ENCODE measurements at regions not wholly inside any gene's neighbourhood (a gene's known extent, or its start where the extent isn't known, plus 50 kb on each side); places are given as distances from the start of the nearest gene placed in this dataset.

DNA sequence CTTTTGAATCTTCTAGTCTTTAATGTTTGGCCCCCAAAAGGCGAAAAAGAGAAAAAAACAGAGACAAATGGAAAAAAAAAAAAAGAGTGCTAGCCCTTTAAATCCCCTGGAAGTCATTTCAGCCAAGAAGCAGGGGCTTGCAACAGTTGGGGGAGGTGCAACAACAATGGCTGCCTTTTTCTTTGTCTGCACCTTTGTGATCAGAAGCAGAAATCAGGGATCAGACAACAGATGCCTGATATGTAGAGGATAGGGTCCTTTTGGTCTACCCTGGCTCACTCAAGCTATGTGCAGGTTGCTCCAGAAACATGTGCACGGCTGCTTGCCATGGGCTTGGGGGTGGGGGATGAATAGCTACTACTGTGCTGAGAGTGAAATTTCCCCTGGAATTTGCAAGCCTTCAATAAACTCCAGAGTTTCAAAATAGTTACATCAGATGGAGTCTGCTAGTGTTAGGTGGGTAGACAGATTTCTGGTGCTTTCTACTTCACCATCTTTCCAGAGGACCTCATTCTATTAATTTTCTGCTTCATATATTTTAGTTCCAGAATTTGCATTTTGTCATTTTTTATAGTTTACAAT, 150.9 kb downstream of the FGF18 start:
- DNase-seq (no peak), ATAC-seq (no peak)
- Histone ChIP-seq H3K9me3 (no peaks in the 10 kb centered on the region), H3K4me1 (no peaks in the 10 kb centered on the region), H3K27ac (no peak overlapping the region), H3K4me3 (no peak overlapping the region), H3K36me3 (no peaks in the 10 kb centered on the region), H3K27me3 (no peaks in the 10 kb centered on the region)
- intact Hi-C loops (cut with DNase I) = no loop called here
- no peak for TF ChIP-seq POLR2A (IDR thresholded peaks at IDR 0.05)
- TF ChIP-seq, protein P1, sequence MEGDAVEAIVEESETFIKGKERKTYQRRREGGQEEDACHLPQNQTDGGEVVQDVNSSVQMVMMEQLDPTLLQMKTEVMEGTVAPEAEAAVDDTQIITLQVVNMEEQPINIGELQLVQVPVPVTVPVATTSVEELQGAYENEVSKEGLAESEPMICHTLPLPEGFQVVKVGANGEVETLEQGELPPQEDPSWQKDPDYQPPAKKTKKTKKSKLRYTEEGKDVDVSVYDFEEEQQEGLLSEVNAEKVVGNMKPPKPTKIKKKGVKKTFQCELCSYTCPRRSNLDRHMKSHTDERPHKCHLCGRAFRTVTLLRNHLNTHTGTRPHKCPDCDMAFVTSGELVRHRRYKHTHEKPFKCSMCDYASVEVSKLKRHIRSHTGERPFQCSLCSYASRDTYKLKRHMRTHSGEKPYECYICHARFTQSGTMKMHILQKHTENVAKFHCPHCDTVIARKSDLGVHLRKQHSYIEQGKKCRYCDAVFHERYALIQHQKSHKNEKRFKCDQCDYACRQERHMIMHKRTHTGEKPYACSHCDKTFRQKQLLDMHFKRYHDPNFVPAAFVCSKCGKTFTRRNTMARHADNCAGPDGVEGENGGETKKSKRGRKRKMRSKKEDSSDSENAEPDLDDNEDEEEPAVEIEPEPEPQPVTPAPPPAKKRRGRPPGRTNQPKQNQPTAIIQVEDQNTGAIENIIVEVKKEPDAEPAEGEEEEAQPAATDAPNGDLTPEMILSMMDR (IDR thresholded peaks at IDR 0.05) = no peak
- WGBS (ENCODE audit: insufficient coverage, low coverage, low lambda C conversion rate, missing lambda C conversion rate) = 46% methylated on average over 2 of the region's 2 CpGs

DNA sequence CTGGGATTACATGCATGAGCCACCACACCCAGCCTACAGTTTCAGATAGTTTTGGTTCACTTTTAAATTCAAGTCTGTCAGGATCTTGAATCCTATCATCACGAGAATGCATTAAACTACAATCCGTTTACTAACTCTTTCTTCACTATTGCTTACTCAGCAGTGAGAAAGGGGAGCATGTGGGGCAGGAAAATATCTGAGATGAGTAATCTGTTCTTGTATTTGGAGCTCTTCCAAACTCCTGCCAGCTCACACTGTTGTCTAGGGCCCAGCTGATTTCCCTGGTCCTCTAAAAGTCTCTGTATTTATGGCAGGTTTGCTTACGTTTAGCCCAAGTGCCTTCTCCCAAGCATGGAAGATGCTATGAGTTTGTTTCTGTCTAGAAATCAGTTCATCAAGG, 152.2 kb downstream of the FGF18 start:
- no peaks in the 10 kb centered on the region for H3K4me1 ChIP-seq
- no peaks in the 10 kb centered on the region for H3K9me3 ChIP-seq
- intact Hi-C loops (cut with DNase I) = no loop called here
- 34% methylated on average over 3 of the region's 3 CpGs for WGBS (ENCODE audit: insufficient coverage, low coverage, low lambda C conversion rate, missing lambda C conversion rate)
- H3K27ac ChIP-seq = no peak overlapping the region
- no peaks in the 10 kb centered on the region for H3K27me3 ChIP-seq
- ATAC-seq = peak in 1 of 4 donors; percentile 25
- H3K36me3 ChIP-seq = no peaks in the 10 kb centered on the region
- no peak overlapping the region for H3K4me3 ChIP-seq
- DNase-seq = no peak
- TF ChIP-seq, protein P1 (IDR thresholded peaks at IDR 0.05) = no peak
- no peak for TF ChIP-seq POLR2A (IDR thresholded peaks at IDR 0.05)

DNA sequence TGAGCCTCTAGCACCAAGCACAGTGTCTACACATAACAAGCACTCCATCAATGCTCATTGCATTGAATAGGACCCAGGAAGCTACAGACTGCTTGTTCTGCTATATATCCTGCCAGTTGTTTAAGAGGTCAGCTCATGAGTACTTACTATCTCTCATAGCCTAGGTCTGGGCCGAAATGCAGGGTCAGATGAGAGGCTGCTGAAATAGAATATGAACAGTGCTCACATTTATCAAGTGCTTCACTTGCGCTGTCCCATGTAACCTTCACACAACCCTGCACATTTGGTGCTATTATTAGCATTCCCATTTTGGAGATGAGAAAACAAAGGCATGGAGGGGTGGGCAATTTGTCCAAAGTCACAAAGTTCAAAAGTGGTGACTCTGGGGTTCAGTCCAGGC, 153.6 kb downstream of the FGF18 start:
- ATAC-seq = no peak
- Histone ChIP-seq H3K36me3 (no peaks in the 10 kb centered on the region), H3K27me3 (no peaks in the 10 kb centered on the region), H3K4me1 (no peaks in the 10 kb centered on the region), H3K4me3 (no peak overlapping the region), H3K9me3 (no peaks in the 10 kb centered on the region), H3K27ac (no peak overlapping the region)
- TF ChIP-seq, protein P1 (IDR thresholded peaks at IDR 0.05) = no peak
- 77% methylated on average over 2 of the region's 2 CpGs for WGBS (ENCODE audit: insufficient coverage, low coverage, low lambda C conversion rate, missing lambda C conversion rate)
- no peak for DNase-seq
- intact Hi-C loops (cut with DNase I) = no loop called here

DNA sequence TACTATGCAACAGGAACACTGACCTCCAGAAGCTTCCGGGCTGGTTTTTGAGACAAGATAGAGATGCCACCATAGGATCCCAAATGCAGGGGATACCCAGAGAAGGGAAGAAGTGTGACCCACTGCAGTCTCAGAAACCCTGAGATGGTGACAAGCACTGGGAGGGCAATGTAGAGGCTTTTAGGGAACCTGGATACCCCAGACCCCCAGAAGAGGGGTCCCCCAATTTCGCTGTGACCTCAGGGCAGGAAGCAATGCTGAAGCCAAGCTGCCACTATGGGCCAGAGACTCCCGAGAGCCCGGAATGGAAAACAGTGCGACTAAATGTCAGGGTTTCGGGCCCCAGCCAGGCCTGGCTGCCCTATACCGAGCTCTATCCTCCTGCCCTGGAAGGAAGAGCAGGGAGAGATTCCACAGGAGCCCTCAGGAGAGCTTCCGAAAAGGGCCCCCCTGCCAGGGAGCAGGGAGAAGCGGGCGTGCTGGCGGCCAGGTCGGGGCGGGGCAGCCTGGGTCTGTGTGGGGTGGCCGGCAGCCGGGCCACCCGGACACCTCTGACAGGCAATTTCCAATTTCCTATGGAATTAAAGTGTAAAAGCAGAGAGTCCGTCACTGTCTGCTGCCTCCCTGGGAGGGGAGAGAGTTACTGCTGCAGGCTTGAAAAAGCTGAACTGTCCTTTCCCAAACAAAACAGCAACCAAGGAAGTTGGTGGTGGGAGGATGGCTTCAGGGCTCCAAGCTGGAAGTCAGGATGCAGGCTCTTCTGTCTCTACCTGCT, 154.2 kb downstream of the FGF18 start:
- TF ChIP-seq, protein P1 (IDR thresholded peaks at IDR 0.05) = no peak
- no peak for TF ChIP-seq POLR2A (IDR thresholded peaks at IDR 0.05)
- no peaks in the 10 kb centered on the region for H3K4me1 ChIP-seq
- no peaks in the 10 kb centered on the region for H3K36me3 ChIP-seq
- DNase-seq (no peak), ATAC-seq (peak in 1 of 4 donors; percentile 17)
- no peaks in the 10 kb centered on the region for H3K27me3 ChIP-seq
- intact Hi-C loops (cut with DNase I) = no loop called here
- H3K9me3 ChIP-seq = no peaks in the 10 kb centered on the region
- 56% methylated on average over 1 of the region's 17 CpGs for WGBS (ENCODE audit: insufficient coverage, low coverage, low lambda C conversion rate, missing lambda C conversion rate)
- no peak overlapping the region for H3K27ac ChIP-seq
- no peak overlapping the region for H3K4me3 ChIP-seq

Measured in right lobe of liver (tissue), 6 donors.